Natural killer cell treated with Interleukin-12 subunit alpha and Interleukin-12 subunit beta and Interleukin-15 and Interleukin-18, amount 100 ng/mL, for 72 hours (primary cell): ENCODE measurements at regions not wholly inside any gene's neighbourhood (a gene's known extent, or its start where the extent isn't known, plus 50 kb on each side); places are given as distances from the start of the nearest gene placed in this dataset.

Experiments used
- ATAC-seq, 2 donors: fragments of 150-1000 bp; cut with Tn5 transposase in 1 of 2; sonication (Bioruptor Pico), chemical (Tn5 transposase) in 1 of 2; 2 replicates each; pipeline ENCODE4 v1.10.0; 2021
- DNase-seq: peaks from one replicate; pipeline ENCODE4 v3.0.0; 2022; ENCODE audit warnings: low spot score
- H3K27ac Mint-ChIP-seq, 2 donors: 1 replicate in 1 of 2; 2 replicates in 1 of 2; pipeline ENCODE4 v1.8.0; 2022; ENCODE audit warnings: mixed read lengths in 2 of 2, mild to moderate bottlenecking in 1 of 2, moderate library complexity in 1 of 2
- H3K27me3 Mint-ChIP-seq, 2 donors: 1 replicate in 1 of 2; 2 replicates in 1 of 2; pipeline ENCODE4 v1.8.0; 2022; ENCODE audit warnings: mixed read lengths in 2 of 2
- H3K36me3 Mint-ChIP-seq: one replicate; pipeline ENCODE4 v1.8.0; 2022; ENCODE audit warnings: mixed read lengths
- H3K4me1 Mint-ChIP-seq, 2 donors: 1 replicate in 1 of 2; 2 replicates in 1 of 2; pipeline ENCODE4 v1.8.0; 2022; ENCODE audit warnings: low read depth in 2 of 2, mixed read lengths in 2 of 2, mild to moderate bottlenecking in 1 of 2
- H3K4me3 Mint-ChIP-seq: one replicate; pipeline ENCODE4 v1.8.0; 2022; ENCODE audit warnings: mixed read lengths
- H3K9me3 Mint-ChIP-seq: 2 replicates; pipeline ENCODE4 v1.8.0; 2022; ENCODE audit warnings: mixed read lengths

DNA sequence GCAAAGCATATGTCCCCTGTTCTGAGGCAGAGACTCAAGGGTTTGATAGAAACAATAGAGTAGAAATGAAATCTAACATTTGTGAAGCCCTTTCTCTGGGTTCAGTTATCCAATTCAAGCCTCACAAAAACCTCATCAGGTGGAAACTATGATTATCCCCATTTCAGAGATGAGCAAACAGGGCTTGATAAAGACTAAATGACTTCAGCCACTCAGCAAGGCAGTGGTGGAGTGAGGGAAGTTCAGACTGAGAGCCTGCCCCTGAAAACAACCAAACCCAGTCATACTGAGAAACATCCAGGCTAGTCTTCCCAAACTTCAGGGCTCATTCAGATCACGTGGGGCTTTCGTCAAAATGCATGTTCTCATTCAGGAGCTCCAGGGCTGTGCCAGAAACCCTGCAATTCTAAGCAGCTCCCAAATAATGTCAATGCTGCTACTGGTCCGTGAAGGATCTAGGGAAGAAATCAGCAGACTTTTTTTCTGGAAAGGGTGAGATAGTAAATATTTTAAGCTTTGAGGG, 109.6 kb upstream of the KIT start:
- no peaks in the 10 kb centered on the region for H3K9me3 Mint-ChIP-seq
- DNase-seq: no peak
- no peak overlapping the region for H3K4me3 Mint-ChIP-seq
- no peaks in the 10 kb centered on the region for H3K36me3 Mint-ChIP-seq
- no peak for ATAC-seq
- H3K27ac Mint-ChIP-seq: no peak overlapping the region
- peaks cover 0 to 6% of the 10 kb centered on the region in 2 donors for H3K27me3 Mint-ChIP-seq
- H3K4me1 Mint-ChIP-seq: no peaks in the 10 kb centered on the region

GRCh38 chr4:54548831-54549460, 108.8 kb upstream of the KIT start:
- H3K27ac Mint-ChIP-seq: no peak overlapping the region
- DNase-seq: no peak
- no peaks in the 10 kb centered on the region for H3K36me3 Mint-ChIP-seq
- no peaks in the 10 kb centered on the region for H3K9me3 Mint-ChIP-seq
- H3K4me1 Mint-ChIP-seq: no peaks in the 10 kb centered on the region
- H3K4me3 Mint-ChIP-seq: no peak overlapping the region
- ATAC-seq: peak in 1 of 2 donors; percentile 17
- peaks cover 0 to 5% of the 10 kb centered on the region in 2 donors for H3K27me3 Mint-ChIP-seq

DNA sequence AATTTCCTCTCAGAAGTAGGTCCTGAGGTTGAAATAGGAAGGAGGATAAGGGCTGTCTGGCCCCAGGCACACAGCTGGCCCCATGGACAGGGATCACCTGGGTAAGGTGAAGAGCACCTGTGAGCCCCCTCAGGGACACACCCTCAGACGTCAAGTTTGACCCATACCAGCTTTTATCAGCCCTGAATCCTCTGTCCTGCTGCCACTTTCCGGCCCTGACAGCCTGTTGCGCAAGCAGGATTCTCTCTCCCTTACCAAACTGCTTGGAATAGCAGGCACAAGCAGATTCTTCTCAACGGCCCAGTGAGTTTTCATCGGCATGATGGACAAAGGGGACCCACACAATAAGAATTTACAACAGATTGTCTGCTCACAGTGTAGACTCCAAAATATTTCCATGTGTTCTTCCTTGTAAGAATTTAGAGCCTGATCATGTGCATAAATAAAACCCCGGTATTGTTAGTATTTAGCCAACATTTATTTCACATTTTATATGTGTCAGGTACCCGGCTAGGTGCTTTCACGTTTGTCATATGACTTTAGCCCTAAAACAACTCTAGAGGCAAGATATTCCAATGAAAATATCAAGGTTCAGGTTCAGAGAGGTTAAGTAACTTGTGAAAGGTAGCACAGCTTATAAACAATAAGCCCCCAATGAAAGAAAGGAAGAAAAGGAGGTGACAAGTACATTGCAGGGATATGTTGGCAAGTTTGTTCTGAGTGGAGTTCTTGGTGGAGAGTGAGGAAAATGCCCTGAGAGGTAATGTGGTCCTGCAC, 107.2 kb upstream of the KIT start:
- no peaks in the 10 kb centered on the region for H3K9me3 Mint-ChIP-seq
- H3K27ac Mint-ChIP-seq: no peak overlapping the region
- no peak overlapping the region for H3K4me3 Mint-ChIP-seq
- H3K36me3 Mint-ChIP-seq: no peaks in the 10 kb centered on the region
- no peaks in the 10 kb centered on the region for H3K4me1 Mint-ChIP-seq
- H3K27me3 Mint-ChIP-seq: peaks cover 0 to 3% of the 10 kb centered on the region in 2 donors
- ATAC-seq (no peak), DNase-seq (no peak)

GRCh38 chr4:54553001-54553400, 104.8 kb upstream of the KIT start:
- peaks cover 0 to 3% of the 10 kb centered on the region in 2 donors for H3K27me3 Mint-ChIP-seq
- no peak overlapping the region for H3K4me3 Mint-ChIP-seq
- H3K27ac Mint-ChIP-seq: no peak overlapping the region
- no peaks in the 10 kb centered on the region for H3K9me3 Mint-ChIP-seq
- ATAC-seq (no peak), DNase-seq (no peak)
- no peaks in the 10 kb centered on the region for H3K36me3 Mint-ChIP-seq
- H3K4me1 Mint-ChIP-seq: no peaks in the 10 kb centered on the region

DNA sequence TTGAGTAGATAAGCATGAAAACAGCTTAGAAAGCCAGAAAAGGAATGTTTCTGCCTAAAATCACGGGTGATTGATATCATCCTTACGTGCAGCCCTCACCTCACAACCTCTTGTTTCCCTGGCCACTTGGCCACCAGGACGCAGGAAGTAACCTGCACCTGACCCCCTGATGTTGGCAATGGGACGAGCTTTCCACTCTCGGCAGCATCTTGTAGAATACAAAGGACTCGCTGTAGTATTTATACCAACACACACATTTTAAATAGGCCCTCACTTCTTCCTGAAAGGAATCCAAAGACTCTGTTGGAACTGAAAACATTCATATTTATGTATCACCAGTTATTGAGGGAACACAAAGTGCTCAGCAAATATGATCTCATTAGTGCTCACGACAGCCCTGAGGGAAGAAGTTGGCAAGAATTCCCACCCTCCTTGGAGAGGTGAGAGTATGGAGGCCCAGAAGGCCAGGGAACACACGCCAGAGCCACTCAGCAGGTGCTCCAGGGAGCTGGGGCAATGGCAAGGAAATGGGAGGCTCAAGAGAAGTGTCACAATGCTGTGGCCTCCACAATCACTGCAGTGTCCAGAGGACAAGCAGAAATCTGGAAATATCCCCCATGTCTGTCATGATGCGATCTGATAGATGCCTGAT, 103.3 kb upstream of the KIT start:
- H3K4me1 Mint-ChIP-seq: no peaks in the 10 kb centered on the region
- H3K4me3 Mint-ChIP-seq: no peak overlapping the region
- H3K27ac Mint-ChIP-seq: no peak overlapping the region
- no peaks in the 10 kb centered on the region for H3K9me3 Mint-ChIP-seq
- no peak for ATAC-seq
- no peaks in the 10 kb centered on the region for H3K36me3 Mint-ChIP-seq
- H3K27me3 Mint-ChIP-seq: peaks cover 0 to 6% of the 10 kb centered on the region in 2 donors
- no peak for DNase-seq

DNA sequence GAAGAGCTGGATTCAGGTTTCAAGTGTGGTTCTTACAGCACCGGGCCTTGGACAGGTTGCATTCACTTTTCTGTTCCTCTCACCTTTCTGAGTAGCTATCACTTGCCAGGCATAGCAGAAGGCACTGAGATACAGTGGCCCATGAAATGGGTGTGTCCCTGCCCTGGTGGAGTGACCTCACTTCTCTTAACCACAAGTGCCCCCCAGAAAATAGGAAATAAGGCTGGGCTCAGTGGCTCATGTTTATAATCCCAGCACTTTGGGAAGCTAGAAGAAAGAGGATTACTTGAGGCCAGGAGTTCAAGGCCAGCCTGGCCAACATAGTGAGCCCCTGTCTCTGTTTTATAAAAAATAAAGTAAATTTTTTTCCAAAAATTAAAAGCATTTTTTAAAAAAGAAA, 101.7 kb upstream of the KIT start:
- no peaks in the 10 kb centered on the region for H3K9me3 Mint-ChIP-seq
- peaks cover 8% of the 10 kb centered on the region in 2 donors for H3K27me3 Mint-ChIP-seq
- H3K27ac Mint-ChIP-seq: no peak overlapping the region
- DNase-seq (no peak), ATAC-seq (no peak)
- H3K36me3 Mint-ChIP-seq: no peaks in the 10 kb centered on the region
- H3K4me1 Mint-ChIP-seq: no peaks in the 10 kb centered on the region
- no peak overlapping the region for H3K4me3 Mint-ChIP-seq

DNA sequence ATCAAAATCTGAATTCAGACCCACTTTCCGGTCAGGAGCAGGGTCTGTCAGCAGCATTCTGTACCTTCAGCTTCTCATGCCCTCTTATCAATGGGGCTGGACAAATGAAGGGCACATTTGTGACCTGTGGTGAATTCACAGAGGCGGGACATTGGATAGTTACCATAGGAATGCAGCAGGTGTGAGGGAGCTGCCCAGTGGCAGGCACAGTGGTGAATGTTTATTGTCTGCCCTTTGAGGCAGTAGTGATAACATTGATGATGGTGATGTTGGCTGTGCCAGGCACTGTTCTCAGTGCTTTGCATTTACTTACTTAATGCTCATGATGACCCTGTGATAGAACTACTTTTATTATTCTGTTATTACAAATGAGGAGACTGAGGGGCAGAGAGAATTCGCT, 101.2 kb upstream of the KIT start:
- ATAC-seq (no peak), DNase-seq (no peak)
- no peaks in the 10 kb centered on the region for H3K9me3 Mint-ChIP-seq
- no peak overlapping the region for H3K4me3 Mint-ChIP-seq
- H3K4me1 Mint-ChIP-seq: no peaks in the 10 kb centered on the region
- H3K36me3 Mint-ChIP-seq: no peaks in the 10 kb centered on the region
- H3K27ac Mint-ChIP-seq: no peak overlapping the region
- H3K27me3 Mint-ChIP-seq: peaks cover 8% of the 10 kb centered on the region in 2 donors

DNA sequence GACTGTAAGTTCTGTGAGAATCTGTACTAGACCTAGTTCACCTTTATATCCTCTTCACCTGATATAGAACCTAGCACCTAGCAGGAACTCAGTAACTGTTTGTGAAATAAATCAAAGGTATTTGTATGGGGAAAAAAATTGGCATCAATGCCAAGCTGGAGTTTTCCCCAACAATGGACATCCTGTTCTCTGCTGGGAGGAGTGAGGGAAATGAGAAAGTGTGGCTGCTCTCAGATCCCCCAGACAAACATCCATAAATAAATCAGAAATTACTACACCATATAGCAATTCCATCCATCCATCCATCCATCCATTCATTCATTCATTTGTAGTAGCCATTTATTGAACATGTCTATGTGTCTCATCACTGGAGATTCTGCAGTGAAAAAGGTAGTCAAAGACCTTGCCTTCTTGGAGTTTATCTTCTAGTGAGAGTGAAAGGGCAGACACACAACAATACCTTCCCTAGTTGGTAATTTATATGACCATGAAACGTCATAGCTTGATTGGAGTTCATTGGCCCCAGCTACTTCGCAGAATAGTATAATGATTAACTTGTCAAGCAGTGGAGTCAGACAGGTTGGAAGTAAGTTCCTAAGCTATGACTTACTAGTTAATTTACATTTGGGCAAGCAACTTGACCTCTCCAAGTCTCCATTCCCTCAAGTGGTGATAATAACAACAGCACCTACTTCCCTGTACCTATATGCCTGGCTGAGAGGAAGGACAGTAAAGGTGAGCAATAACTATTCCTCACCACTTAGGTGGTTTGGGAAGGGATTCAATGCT, 98.7 kb upstream of the KIT start:
- Mint-ChIP-seq H3K4me3 (no peak overlapping the region), H3K27ac (no peak overlapping the region), H3K36me3 (no peaks in the 10 kb centered on the region), H3K4me1 (no peaks in the 10 kb centered on the region), H3K9me3 (no peaks in the 10 kb centered on the region), H3K27me3 (peaks cover 8% of the 10 kb centered on the region in 2 donors)
- ATAC-seq (no peak), DNase-seq (no peak)

GRCh38 chr4:54560513-54560912, 97.2 kb upstream of the KIT start:
- H3K4me3 Mint-ChIP-seq: no peak overlapping the region
- H3K36me3 Mint-ChIP-seq: no peaks in the 10 kb centered on the region
- H3K9me3 Mint-ChIP-seq: no peaks in the 10 kb centered on the region
- no peak overlapping the region for H3K27ac Mint-ChIP-seq
- ATAC-seq: no peak
- no peaks in the 10 kb centered on the region for H3K4me1 Mint-ChIP-seq
- DNase-seq: no peak
- H3K27me3 Mint-ChIP-seq: peaks cover 8% of the 10 kb centered on the region in 2 donors

- ATAC-seq: no peak
Measured at GRCh38 chr4:54561940-54562339, 95.8 kb upstream of the KIT start.

DNA sequence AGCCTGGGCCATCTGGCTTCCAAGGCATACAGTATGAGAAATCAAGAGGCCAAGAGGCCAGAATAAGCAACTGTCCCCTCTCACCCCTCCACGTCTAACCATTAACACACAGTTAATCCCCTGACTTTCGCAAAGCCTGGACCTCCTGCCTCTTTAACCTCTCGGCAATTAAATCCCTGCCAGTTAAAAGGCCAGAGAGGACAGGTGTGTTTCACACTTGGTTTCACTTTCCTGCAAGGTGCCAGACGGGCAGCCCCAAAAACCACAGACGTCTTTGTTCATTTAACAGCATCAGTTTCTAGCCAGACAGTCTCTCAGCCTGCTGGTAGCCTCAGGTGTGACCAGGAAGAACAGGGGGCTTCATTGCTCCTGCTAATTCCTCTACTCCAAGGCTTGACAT, 91.1 kb upstream of the KIT start:
- DNase-seq: no peak
- Mint-ChIP-seq H3K4me1 (peaks cover 0 to 4% of the 10 kb centered on the region in 2 donors), H3K27me3 (peaks cover 10 to 11% of the 10 kb centered on the region in 2 donors), H3K27ac (no peak overlapping the region), H3K4me3 (no peak overlapping the region), H3K36me3 (no peaks in the 10 kb centered on the region), H3K9me3 (no peaks in the 10 kb centered on the region)
- no peak for ATAC-seq

More at GRCh38 chr4:54561940-54562339, 95.8 kb upstream of the KIT start:
- no peak overlapping the region for H3K27ac Mint-ChIP-seq
- H3K27me3 Mint-ChIP-seq: peaks cover 8 to 15% of the 10 kb centered on the region in 2 donors
- no peaks in the 10 kb centered on the region for H3K9me3 Mint-ChIP-seq
- no peak overlapping the region for H3K4me3 Mint-ChIP-seq
- no peaks in the 10 kb centered on the region for H3K36me3 Mint-ChIP-seq
- H3K4me1 Mint-ChIP-seq: peaks cover 0 to 4% of the 10 kb centered on the region in 2 donors
- DNase-seq: no peak

GRCh38 chr4:54567327-54567726, 90.4 kb upstream of the KIT start:
- no peak overlapping the region for H3K4me3 Mint-ChIP-seq
- H3K4me1 Mint-ChIP-seq: peaks cover 0 to 4% of the 10 kb centered on the region in 2 donors
- peaks cover 10 to 11% of the 10 kb centered on the region in 2 donors for H3K27me3 Mint-ChIP-seq
- H3K27ac Mint-ChIP-seq: no peak overlapping the region
- ATAC-seq (no peak), DNase-seq (no peak)
- no peaks in the 10 kb centered on the region for H3K9me3 Mint-ChIP-seq
- H3K36me3 Mint-ChIP-seq: no peaks in the 10 kb centered on the region

DNA sequence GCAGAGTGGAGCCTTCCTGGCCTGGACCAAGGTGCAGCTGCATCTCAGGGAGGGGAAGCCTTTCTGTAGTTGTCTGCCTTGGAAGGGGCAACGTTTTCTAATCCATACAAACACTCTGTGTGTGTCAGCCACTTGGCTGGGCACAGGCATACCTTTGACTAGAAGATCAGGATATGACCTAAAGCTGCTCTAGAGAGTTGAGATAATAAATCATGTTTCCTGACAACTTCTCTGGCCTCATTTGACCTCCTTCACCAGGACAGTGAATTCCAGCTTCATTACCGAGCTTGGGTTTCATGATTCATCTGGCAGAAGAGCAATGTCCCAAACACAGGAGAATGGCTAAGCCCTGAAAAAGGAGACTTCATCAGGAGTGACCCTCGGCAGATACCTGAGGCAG, 89.6 kb upstream of the KIT start:
- Mint-ChIP-seq H3K9me3 (no peaks in the 10 kb centered on the region), H3K4me3 (no peak overlapping the region)

More for the DNA sequence above, 89.6 kb upstream of the KIT start:
- peaks cover 10 to 11% of the 10 kb centered on the region in 2 donors for H3K27me3 Mint-ChIP-seq
- ATAC-seq: peak in 1 of 2 donors; percentile 48
- peaks cover 0 to 4% of the 10 kb centered on the region in 2 donors for H3K4me1 Mint-ChIP-seq
- H3K27ac Mint-ChIP-seq: no peak overlapping the region
- no peak for DNase-seq
- H3K36me3 Mint-ChIP-seq: no peaks in the 10 kb centered on the region
